HL-60 (cell line): ENCODE measurements at regions not wholly inside any gene's neighbourhood (a gene's known extent, or its start where the extent isn't known, plus 50 kb on each side); places are given as distances from the start of the nearest gene placed in this dataset.

ENCODE experiments used
- DNase-seq, 2 experiments: peaks; one replicate each; pipeline ENCODE4 v3.0.0-alpha.2; 2010 to 2020; ENCODE audit warnings: low read depth in 1 of 2, low spot score in 1 of 2
- H3K27ac ChIP-seq: fragments of 250-450 bp; sonication (Bioruptor Pico); replicated peaks from 2 replicates; pipeline ENCODE4 v1.5.1; 2020; ENCODE audit warnings: mild to moderate bottlenecking, moderate library complexity
- H3K27me3 ChIP-seq: fragments of 250-450 bp; sonication (Bioruptor Pico); 2 replicates; pipeline ENCODE4 v1.5.1; 2021; ENCODE audit warnings: mild to moderate bottlenecking, moderate library complexity; ENCODE audit not compliant: insufficient read depth, poor library complexity, severe bottlenecking
- H3K4me3 ChIP-seq: replicated peaks from 2 replicates; pipeline ENCODE4 v1.5.1; 2011; ENCODE audit warnings: mild to moderate bottlenecking, control low read depth, low read length; ENCODE audit not compliant: insufficient read depth
- CTCF ChIP-seq: IDR thresholded peaks from one replicate; pipeline ENCODE4 v1.5.1; 2011; ENCODE audit warnings: low read length, control low read depth, inconsistent platforms; ENCODE audit not compliant: insufficient read depth
- GABPA ChIP-seq: IDR thresholded peaks from 2 replicates; pipeline ENCODE4 v1.6.1; 2012; ENCODE audit warnings: low read depth
- POLR2AphosphoS5 ChIP-seq: IDR thresholded peaks from 2 replicates; pipeline ENCODE4 v1.6.1; 2012; ENCODE audit warnings: low read depth
- SPI1 ChIP-seq: IDR thresholded peaks from 2 replicates; pipeline ENCODE4 v1.6.1; 2012; ENCODE audit warnings: low read depth, mild to moderate bottlenecking, borderline replicate concordance
- TF ChIP-seq, protein P1 (sequence below): IDR thresholded peaks from 2 replicates; pipeline ENCODE4 v1.6.1; 2012; ENCODE audit warnings: low read depth; ENCODE audit not compliant: insufficient replicate concordance

- H3K27me3 ChIP-seq = no peaks in the 10 kb centered on the region
- no peak overlapping the region for H3K4me3 ChIP-seq
- TF ChIP-seq POLR2AphosphoS5 = peak; percentile 41; the same call in 1 of the 2 replicates
- no peak for TF ChIP-seq SPI1
- peak in 1 of 2 experiments; percentile 50 for DNase-seq
- no peak overlapping the region for H3K27ac ChIP-seq
These were observed 103.1 kb upstream of the PCBD1 start for GRCh38 chr10:70991140-70992124.

DNA sequence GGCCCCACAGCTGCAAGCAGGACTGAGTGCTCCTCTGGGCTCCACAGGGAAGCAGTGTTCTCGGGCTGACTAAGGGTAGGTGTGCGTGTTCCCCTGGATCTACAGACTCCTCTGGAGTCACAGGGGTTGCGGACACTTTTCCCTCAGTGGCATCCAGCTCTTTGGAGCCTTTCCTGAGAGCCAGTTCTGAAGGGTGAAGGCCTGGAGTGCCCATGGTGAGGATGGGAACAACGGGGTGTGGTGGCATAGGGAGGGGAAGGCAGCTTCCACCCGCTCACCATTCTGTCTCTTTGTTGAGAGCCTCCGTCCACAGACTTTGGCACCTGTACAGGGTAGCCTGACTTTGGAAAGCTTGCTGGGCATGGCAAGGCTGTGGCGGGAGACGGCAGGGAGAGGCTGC lies 104.1 kb upstream of the PCBD1 start:
- no peak for DNase-seq
- TF ChIP-seq CTCF (no peak), GABPA (no peak), POLR2AphosphoS5 (no peak), SPI1 (no peak)
- TF ChIP-seq, protein P1, sequence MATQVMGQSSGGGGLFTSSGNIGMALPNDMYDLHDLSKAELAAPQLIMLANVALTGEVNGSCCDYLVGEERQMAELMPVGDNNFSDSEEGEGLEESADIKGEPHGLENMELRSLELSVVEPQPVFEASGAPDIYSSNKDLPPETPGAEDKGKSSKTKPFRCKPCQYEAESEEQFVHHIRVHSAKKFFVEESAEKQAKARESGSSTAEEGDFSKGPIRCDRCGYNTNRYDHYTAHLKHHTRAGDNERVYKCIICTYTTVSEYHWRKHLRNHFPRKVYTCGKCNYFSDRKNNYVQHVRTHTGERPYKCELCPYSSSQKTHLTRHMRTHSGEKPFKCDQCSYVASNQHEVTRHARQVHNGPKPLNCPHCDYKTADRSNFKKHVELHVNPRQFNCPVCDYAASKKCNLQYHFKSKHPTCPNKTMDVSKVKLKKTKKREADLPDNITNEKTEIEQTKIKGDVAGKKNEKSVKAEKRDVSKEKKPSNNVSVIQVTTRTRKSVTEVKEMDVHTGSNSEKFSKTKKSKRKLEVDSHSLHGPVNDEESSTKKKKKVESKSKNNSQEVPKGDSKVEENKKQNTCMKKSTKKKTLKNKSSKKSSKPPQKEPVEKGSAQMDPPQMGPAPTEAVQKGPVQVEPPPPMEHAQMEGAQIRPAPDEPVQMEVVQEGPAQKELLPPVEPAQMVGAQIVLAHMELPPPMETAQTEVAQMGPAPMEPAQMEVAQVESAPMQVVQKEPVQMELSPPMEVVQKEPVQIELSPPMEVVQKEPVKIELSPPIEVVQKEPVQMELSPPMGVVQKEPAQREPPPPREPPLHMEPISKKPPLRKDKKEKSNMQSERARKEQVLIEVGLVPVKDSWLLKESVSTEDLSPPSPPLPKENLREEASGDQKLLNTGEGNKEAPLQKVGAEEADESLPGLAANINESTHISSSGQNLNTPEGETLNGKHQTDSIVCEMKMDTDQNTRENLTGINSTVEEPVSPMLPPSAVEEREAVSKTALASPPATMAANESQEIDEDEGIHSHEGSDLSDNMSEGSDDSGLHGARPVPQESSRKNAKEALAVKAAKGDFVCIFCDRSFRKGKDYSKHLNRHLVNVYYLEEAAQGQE = no peak
- H3K27me3 ChIP-seq = no peaks in the 10 kb centered on the region
- no peak overlapping the region for H3K4me3 ChIP-seq
- H3K27ac ChIP-seq = no peak overlapping the region

- H3K27me3 ChIP-seq = no peaks in the 10 kb centered on the region
- TF ChIP-seq GABPA = no peak
- TF ChIP-seq SPI1 = no peak
- TF ChIP-seq CTCF = no peak
- TF ChIP-seq, protein P1 = no peak
- no peak for TF ChIP-seq POLR2AphosphoS5
- no peak overlapping the region for H3K4me3 ChIP-seq
- no peak overlapping the region for H3K27ac ChIP-seq
- DNase-seq = no peak
These were observed 104.7 kb upstream of the PCBD1 start for GRCh38 chr10:70993051-70993450.

- no peak overlapping the region for H3K27ac ChIP-seq
- no peak overlapping the region for H3K4me3 ChIP-seq
- H3K27me3 ChIP-seq = no peaks in the 10 kb centered on the region
- TF ChIP-seq CTCF = no peak
- TF ChIP-seq POLR2AphosphoS5 = no peak
- TF ChIP-seq SPI1 = no peak
- no peak for TF ChIP-seq GABPA
- TF ChIP-seq, protein P1 = no peak
- DNase-seq = no peak
These were observed 108.2 kb upstream of the PCBD1 start for GRCh38 chr10:70996549-70996948.
